ENCODE measurements at regions not wholly inside any gene's neighbourhood (a gene's known extent, or its start where the extent isn't known, plus 50 kb on each side); places are given as distances from the start of the nearest gene placed in this dataset.
"Not testable (repeated sequence)": the region's sequence is repeated elsewhere in the genome, so short reads cannot be mapped to it uniquely, and the experiment has no call there.

DNA sequence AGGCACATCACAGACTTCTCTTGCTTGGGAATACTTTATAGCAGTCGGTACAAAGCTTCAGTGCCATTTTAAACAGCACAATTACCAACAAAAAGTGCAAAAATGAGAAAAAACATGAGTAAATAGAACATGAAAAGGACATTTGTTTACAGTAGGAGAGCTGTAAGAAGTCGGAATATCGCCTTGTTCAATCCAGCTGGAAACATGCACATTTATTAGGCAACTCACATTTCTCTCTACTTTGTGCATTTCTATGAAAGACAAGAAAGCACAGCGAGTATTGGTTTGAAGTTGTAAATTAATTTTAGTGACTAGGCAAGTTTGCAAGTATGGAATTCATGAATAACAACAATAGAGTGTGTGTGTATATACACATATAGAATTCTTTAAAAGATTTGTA, 484.7 kb downstream of the DACH1 start:
- DNase-seq (ENCODE audit: low read depth), result no peak

DNA sequence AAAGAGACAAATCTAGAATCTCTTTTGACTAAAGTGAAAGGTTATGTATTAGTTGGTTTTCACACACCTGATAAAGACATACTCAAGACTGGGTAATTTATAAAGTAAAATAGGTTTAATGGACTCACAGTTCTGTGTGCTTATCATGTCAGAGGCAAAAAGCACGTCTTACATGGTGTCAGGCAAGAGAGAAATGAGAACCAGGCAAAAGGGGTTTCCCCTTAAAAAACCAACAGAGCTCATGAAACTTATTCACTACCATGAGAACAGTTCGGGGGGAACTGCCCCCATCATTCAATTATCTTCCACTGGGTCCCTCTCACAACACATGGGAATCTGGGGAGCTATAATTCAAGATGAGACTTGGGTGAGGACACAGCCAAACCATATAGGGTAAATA, 486.8 kb downstream of the DACH1 start:
- DNase-seq (ENCODE audit: low read depth), result no peak

DNA sequence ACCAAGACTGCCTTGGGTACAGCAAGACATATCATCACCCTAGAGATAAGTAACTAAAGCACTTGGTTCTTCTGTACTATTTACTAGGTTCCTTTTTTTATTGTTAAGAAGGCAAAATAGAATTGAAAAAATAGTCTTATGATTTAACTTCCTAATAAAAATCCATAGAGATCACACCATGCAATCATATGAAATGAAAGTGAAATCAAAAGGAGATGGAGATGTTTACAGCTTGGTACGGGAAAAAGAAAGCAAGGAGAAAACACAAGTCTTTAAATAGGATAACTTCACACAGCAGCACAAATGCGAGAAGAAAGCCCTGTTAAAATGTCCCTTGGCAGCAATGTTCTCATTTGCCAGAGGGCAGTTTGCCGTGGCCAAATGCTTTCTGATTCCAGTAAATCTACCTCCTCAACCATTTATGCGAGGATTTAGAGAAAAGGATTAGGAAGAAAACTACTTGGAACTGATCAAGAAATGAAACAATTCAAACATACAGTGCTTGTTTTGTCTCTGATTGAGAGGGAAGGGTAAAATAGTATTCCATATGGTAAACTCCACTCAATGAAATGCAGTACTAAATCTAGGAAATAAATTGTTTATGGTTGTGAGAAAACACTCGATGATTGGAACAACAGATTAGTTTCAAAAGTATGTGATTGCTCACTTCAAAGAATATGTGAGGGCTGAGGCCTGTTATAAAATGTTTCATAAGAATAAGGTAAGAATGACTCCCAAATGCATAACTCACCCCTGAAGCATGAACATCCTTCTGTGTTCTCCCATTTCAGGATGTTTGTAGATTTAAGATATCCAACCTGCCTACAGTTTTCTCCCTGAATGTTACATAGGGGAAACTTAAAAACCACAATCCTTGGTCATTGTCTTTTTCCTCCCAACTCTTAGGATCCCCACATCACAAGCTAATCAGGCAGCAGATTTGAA, 487.8 kb downstream of the DACH1 start:
- no peak for DNase-seq (ENCODE audit: low read depth)

DNA sequence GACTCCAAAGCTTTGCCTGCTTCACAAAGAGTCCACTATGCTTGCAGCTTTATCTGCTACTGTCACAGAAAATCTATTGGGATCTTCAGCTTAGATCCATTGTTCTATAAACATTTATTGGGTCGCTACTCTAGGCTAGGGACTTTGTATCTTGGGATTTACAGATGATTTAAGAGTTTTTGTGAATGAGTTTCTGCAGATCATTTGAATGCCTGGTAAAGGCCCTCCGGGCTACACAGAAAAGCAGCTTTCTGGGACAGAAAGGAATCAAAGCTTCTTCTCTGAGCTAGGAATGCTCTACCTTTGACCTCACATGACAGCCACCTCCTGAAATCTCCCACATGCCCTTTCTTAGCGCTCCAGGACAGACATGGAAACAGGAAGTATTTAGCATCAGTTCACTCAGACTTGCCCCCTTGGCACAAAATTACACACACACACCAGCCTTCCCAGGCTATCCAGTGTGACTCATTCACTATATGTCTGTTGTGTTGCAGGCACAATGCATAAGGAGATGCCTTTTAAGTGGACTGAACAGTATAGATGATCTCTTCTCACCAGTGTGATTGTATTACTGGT, 492.4 kb downstream of the DACH1 start:
- no peak for DNase-seq (ENCODE audit: low read depth)

- DNase-seq (ENCODE audit: low read depth), result no peak
Observed at GRCh38 chr13:71368336-71368735, 498.7 kb downstream of the DACH1 start.

- no peak for DNase-seq (ENCODE audit: low read depth)
Observed at GRCh38 chr13:71360041-71360440, 507.0 kb downstream of the DACH1 start.

DNA sequence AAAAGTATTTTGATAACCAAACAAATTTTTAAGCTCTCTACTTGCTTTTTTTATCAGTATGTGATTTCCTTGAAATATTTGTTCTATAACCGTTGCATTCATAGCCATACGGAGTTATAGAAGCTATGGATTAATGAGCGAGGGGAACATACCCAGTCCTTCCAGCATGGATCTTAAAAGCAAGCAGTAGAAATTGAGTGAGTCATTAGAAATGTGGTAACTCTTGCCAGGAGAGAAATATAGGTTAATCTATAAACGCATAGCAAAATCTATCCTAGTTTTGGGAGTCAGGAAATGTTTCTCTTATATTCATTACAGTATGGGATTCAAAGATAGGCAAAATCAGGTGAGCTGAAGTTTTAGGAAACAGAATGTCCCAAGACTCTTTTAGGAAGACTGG, 507.4 kb downstream of the DACH1 start:
- no peak for DNase-seq (ENCODE audit: low read depth)

GRCh38 chr13:71358218-71358617, 508.8 kb downstream of the DACH1 start:
- DNase-seq (ENCODE audit: low read depth), result no peak

GRCh38 chr13:71355010-71355409, 512.0 kb downstream of the DACH1 start:
- no peak for DNase-seq (ENCODE audit: low read depth)

- no peak for DNase-seq (ENCODE audit: low read depth)
Observed at GRCh38 chr13:71350886-71351285, 516.1 kb downstream of the DACH1 start.

GRCh38 chr13:71345856-71346255, 521.1 kb downstream of the DACH1 start:
- DNase-seq (ENCODE audit: low read depth), result not testable (repeated sequence)

GRCh38 chr13:71339736-71340135, 527.3 kb downstream of the DACH1 start:
- DNase-seq (ENCODE audit: low read depth), result no peak

DNA sequence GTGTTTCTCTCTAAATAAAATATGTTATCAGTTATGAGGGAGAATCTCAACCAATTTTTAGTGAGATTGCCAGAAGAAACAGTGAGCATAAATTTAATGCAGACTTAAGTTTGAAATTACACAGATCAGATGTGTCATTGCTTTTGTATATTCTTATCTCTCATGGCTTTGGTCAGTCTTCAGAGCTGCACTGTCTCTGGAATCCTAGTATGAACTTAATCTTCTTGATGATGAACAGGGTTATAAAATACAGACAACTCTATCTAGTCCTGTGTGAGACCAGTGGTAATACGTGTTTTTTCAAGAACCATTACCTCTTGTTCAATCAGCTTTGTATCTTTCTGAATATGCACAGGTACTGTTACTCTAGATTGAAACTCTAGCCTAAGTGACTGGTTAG, 528.0 kb downstream of the DACH1 start:
- DNase-seq (ENCODE audit: low read depth), result no peak

DNA sequence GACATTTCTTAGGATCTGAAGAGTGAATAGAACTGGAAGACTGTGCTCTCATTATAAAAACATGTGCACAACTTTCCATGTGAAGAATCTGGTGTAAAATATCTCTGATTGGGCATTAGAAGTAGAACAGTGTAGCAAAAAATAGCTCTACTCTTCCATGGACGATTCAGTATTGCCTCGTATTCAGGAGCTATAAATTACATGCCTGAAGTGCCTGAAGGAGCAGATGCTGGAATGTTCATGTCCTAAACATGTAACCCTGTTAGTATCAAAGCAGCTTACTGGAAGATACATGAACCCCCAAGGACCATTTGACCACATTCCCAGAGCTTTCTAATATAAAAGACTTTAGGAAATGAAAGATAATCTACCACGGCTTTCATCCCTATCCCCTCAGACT, 528.9 kb downstream of the DACH1 start:
- DNase-seq (ENCODE audit: low read depth), result no peak

DNA sequence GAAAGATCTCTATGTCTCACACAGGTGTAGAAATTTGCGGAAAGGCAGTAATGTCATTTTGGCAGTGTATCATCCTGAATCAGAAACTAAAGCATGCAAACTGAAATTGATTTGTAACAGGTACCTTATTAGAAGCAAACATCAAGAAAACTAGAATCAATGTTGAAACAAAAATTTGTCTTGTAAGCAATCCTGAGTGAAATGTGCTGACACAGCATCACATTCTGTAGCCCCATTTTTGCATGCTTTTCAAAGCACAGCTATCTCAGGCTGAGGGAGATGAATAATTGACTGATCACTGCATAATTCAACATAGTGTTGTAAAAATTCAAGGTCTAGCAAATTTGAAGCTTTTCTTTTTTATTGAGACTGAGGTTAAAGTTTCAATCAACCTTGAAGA, 539.7 kb downstream of the DACH1 start:
- no peak for DNase-seq (ENCODE audit: low read depth)

DNA sequence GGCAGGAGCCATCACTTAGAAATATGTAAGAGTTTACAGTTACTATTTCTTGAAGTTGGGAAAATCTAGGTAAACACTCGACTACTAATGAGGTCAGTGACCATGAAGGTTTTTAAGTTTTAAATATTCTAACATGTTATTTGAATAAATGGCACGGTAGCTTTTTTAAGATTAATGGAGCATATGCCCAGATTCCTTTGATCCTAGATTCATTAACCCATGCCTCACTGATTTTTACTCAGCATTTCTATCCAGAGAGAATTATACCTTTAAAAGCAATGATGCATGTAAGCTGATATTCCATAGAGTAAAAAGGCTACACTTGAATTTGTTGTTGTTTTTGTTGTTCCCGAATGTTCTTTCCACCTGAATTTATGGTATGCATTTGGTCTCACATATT, 541.4 kb downstream of the DACH1 start:
- DNase-seq (ENCODE audit: low read depth), result no peak

DNA sequence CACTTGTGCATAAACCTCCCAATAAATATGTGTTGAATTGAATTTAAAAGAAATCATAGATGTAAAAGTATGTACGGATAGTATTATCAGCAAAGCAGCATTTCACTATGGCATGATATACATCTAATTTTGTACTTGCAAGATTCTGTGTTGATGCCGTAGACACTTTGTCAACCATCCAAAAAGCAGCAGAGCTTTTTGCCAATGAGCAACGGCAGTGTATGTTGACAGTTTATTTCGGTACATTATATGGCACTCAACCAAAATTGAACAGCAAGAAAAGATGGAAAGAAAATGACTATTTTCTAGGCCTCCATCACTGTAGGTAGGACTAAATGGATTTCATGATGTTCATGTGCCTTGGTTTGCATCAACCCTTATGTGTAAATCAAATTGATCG, 543.7 kb downstream of the DACH1 start:
- DNase-seq (ENCODE audit: low read depth), result no peak

- DNase-seq (ENCODE audit: low read depth), result no peak
Observed at GRCh38 chr13:71320452-71320851, 546.6 kb downstream of the DACH1 start.

GRCh38 chr13:71316792-71317363, 550.1 kb downstream of the DACH1 start:
- no peak for DNase-seq (ENCODE audit: low read depth)

- no peak for DNase-seq (ENCODE audit: low read depth)
Observed at GRCh38 chr13:71312923-71313322, 554.1 kb downstream of the DACH1 start.

- no peak for DNase-seq (ENCODE audit: low read depth)
Observed at GRCh38 chr13:71309905-71310304, 557.1 kb downstream of the DACH1 start.

DNA sequence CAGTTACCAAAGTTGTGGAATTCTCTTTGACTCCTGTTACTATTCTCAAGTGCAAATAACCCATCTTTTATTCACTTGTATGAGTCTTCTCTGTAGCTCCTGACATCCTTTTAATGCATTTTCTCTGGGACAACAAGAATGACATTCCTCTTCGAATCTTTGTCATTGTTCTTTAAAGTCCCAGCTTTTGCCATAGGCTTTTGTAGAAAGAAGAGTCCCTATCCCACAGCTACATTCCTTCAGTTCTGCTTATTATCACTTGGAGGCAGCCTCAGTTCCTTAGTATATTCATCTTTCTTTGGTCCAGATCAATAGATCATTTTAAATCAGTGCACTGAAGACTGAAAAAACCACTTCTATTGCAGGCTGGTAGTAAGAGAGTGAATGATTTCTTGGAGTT, 560.2 kb downstream of the DACH1 start:
- no peak for DNase-seq (ENCODE audit: low read depth)

DNA sequence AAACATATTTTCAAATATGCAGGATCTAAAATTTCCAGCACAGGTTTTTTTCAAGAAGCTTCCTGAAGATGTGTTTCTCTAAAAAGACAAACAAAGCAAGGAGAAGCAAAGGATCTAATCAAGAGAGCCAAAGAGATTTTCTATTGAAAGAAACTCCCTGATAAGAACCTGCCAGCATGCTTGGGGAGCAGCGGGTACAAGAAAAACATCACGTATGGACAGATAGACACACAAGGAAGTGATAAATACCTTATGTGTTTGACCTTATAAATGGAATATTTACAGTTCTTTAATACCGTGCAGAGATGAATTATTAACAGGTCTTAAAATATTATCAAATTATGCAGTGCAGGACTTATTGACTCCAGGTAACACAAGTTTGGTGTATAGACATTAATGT, 562.1 kb downstream of the DACH1 start:
- no peak for DNase-seq (ENCODE audit: low read depth)
